NCI-H774 (cell line): ENCODE measurements at regions not wholly inside any gene's neighbourhood (a gene's known extent, or its start where the extent isn't known, plus 50 kb on each side); places are given as distances from the start of the nearest gene placed in this dataset.

ENCODE experiments used
- DNase-seq: peaks from one replicate; lab custom pipeline; 2025; lab: John Stamatoyannopoulos, UW

- no peak for DNase-seq
Measured at GRCh38 chr6:123747515-123747914, 56.1 kb upstream of the NKAIN2 start.

GRCh38 chr6:123745895-123746294 is 57.8 kb upstream of the NKAIN2 start:
- DNase-seq, result no peak

DNA sequence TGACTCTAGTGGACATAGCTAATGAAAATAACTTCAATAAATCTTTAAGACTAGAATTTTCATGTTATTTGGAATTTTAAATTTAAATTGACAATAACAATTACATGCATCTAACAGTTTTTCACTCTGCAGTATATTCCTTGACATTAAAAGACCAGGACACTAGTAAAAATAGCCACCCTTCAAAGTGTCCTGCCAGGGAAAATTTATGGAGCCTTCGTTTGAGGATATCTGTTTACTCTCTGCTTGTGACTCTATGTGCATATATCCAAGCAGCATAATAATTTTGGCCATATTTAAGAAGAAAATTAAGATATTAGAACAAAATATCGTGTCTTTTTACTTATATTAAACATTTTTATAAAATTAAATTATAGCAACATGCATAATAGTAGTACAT is 58.8 kb upstream of the NKAIN2 start:
- no peak for DNase-seq

GRCh38 chr6:123742626-123743025 is 61.0 kb upstream of the NKAIN2 start:
- DNase-seq, result no peak

- DNase-seq, result no peak
Measured at GRCh38 chr6:123733180-123733579, 70.5 kb upstream of the NKAIN2 start.

DNA sequence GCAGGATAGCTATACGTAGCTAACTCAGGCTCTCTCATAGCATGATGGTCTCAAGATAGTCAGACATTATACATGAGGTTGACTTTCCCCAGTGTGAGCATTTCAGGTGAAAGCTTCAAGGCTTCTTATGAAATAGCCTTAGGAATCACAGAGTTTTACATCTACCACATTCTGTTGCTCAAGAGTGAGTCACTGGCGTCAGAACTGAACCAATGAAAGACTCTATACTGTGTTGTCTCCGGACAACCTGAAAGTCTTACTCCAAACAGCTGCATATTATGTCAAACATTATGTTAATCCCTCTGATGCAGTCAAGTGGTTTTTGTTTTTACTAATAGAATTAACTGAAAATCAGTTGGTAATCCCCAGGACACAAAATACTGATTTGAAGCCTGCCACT is 79.8 kb upstream of the TRDN start:
- no peak for DNase-seq

DNA sequence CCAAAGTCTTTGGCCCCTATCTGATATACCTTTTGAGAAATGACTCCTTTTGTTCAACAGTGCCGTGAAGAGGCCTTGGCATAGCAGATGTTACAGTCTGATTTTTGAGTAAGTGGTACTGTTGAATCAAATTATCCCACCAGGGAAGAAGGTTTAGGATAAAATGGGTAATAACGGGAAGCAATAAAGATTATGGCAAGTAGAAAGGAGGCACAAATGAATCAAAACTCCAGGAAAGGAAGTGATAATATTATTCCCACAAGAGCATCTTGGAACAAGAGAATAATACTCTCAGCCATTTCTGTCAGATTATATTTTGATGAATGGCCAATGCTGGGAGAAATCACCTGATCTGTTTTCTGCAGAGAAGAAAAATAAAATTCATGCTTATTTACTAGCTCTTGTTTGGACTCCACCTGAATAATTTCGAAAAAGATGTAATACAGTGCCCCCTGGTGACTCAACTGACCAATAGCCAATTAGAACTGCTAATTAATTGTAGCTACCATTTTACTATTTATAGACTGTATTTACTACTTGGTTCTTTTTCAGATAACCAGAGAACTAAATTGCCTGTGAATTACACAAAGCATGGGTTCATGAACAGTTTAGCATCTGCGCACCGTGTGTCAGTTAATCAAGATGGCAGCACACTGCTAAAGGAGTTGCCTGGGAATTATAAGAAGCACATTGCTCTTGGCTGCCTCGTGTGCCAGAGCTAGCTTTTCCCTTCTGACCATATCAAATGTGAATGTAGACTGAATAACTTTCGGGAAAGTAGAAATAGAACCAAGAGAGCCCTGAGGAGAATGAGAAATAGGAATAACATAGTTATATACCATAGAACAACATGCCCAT is 78.5 kb upstream of the TRDN start:
- peak; percentile 55 for DNase-seq

GRCh38 chr6:123712831-123713230 is 76.1 kb upstream of the TRDN start:
- no peak for DNase-seq

DNA sequence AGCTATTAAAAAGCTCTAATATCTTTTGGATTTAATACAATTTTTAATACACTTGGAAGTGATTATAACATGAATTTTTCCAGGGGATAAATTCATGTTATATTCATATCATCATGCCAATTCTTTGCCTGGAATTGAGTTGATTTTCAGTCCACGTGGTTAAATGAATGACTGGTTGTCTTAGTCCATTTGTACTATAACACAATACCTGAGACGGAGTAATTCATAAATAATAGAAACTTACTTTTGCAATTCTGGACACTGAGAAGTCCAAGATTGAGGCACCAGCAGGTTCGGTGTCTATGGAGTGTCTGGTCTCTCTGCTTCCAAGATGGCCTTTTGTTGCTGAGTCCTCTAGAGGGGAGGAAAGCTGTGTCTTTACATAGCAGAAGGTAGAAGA is 66.2 kb upstream of the TRDN start:
- no peak for DNase-seq

GRCh38 chr6:123687864-123688263 is 51.1 kb upstream of the TRDN start:
- no peak for DNase-seq
